ENCODE measurements at regions not wholly inside any gene's neighbourhood (a gene's known extent, or its start where the extent isn't known, plus 50 kb on each side); places are given as distances from the start of the nearest gene placed in this dataset.

GRCh38 chr15:26455828-26456227 is 317.0 kb downstream of the GABRB3 start:
- intact Hi-C loops (cut with DNase I) = no loop called here
- TF ChIP-seq, protein P1, sequence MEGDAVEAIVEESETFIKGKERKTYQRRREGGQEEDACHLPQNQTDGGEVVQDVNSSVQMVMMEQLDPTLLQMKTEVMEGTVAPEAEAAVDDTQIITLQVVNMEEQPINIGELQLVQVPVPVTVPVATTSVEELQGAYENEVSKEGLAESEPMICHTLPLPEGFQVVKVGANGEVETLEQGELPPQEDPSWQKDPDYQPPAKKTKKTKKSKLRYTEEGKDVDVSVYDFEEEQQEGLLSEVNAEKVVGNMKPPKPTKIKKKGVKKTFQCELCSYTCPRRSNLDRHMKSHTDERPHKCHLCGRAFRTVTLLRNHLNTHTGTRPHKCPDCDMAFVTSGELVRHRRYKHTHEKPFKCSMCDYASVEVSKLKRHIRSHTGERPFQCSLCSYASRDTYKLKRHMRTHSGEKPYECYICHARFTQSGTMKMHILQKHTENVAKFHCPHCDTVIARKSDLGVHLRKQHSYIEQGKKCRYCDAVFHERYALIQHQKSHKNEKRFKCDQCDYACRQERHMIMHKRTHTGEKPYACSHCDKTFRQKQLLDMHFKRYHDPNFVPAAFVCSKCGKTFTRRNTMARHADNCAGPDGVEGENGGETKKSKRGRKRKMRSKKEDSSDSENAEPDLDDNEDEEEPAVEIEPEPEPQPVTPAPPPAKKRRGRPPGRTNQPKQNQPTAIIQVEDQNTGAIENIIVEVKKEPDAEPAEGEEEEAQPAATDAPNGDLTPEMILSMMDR (IDR thresholded peaks at IDR 0.05) = no peak
- peaks cover 5% of the 10 kb centered on the region for H3K9me3 ChIP-seq
- H3K9ac ChIP-seq (ENCODE audit: low read depth in 2 of 2, low read length in 2 of 2) = no peak overlapping the region
- H3K36me3 ChIP-seq = no peaks in the 10 kb centered on the region
- no peaks in the 10 kb centered on the region for H3K27me3 ChIP-seq
- no peak overlapping the region for H3K4me3 ChIP-seq
- H3K27ac ChIP-seq = no peak overlapping the region
- H3K4me1 ChIP-seq = no peaks in the 10 kb centered on the region
- DNase-seq = no peak

- TF ChIP-seq, protein P1 (IDR thresholded peaks at IDR 0.05) = no peak
- H3K36me3 ChIP-seq = no peaks in the 10 kb centered on the region
- H3K4me3 ChIP-seq = no peak overlapping the region
- no peaks in the 10 kb centered on the region for H3K27me3 ChIP-seq
- H3K27ac ChIP-seq = no peak overlapping the region
- H3K9ac ChIP-seq (ENCODE audit: low read depth in 2 of 2, low read length in 2 of 2) = no peak overlapping the region
- intact Hi-C loops (cut with DNase I) = no loop called here
- H3K9me3 ChIP-seq = peaks cover 5% of the 10 kb centered on the region
- DNase-seq = no peak
- no peaks in the 10 kb centered on the region for H3K4me1 ChIP-seq
These were observed 319.0 kb downstream of the GABRB3 start for GRCh38 chr15:26453914-26454313.

DNA sequence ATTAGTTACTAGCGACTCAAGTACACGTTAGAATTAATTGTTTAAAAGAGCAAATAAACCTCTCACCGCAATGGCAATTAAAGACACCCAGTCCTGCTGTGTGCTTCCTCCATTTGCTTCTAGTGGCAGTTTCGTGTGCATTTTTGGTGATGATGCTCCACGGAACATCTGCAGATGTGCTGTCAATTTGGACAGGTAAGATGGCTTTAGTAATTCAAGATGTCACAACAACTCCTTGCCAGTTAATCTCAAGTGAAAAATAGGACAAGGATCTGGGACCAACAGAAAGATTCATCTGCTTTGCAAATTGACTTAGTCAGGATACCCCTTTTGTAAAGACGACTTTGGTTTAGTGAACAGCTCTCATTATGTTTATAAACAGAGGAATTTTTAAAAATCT is 320.9 kb downstream of the GABRB3 start:
- intact Hi-C loops (cut with DNase I) = no loop called here
- no peaks in the 10 kb centered on the region for H3K36me3 ChIP-seq
- H3K9ac ChIP-seq (ENCODE audit: low read depth in 2 of 2, low read length in 2 of 2) = no peak overlapping the region
- no peak for DNase-seq
- TF ChIP-seq, protein P1 (IDR thresholded peaks at IDR 0.05) = no peak
- no peaks in the 10 kb centered on the region for H3K27me3 ChIP-seq
- no peak overlapping the region for H3K4me3 ChIP-seq
- H3K27ac ChIP-seq = no peak overlapping the region
- peaks cover 5% of the 10 kb centered on the region for H3K9me3 ChIP-seq
- H3K4me1 ChIP-seq = no peaks in the 10 kb centered on the region

GRCh38 chr15:26449291-26449690 is 323.6 kb downstream of the GABRB3 start:
- Histone ChIP-seq H3K36me3 (no peaks in the 10 kb centered on the region), H3K4me3 (no peak overlapping the region), H3K4me1 (no peaks in the 10 kb centered on the region), H3K27ac (no peak overlapping the region), H3K9ac (ENCODE audit: low read depth in 2 of 2, low read length in 2 of 2) (no peak overlapping the region), H3K9me3 (no peaks in the 10 kb centered on the region), H3K27me3 (no peaks in the 10 kb centered on the region)
- intact Hi-C loops (cut with DNase I) = no loop called here
- DNase-seq = no peak
- TF ChIP-seq, protein P1 (IDR thresholded peaks at IDR 0.05) = no peak

- no peak for DNase-seq
- no peaks in the 10 kb centered on the region for H3K4me1 ChIP-seq
- intact Hi-C loops (cut with DNase I) = no loop called here
- no peaks in the 10 kb centered on the region for H3K27me3 ChIP-seq
- no peak overlapping the region for H3K27ac ChIP-seq
- TF ChIP-seq, protein P1 (IDR thresholded peaks at IDR 0.05) = no peak
- H3K4me3 ChIP-seq = no peak overlapping the region
- no peaks in the 10 kb centered on the region for H3K9me3 ChIP-seq
- H3K9ac ChIP-seq (ENCODE audit: low read depth in 2 of 2, low read length in 2 of 2) = no peak overlapping the region
- H3K36me3 ChIP-seq = no peaks in the 10 kb centered on the region
These were observed 329.5 kb downstream of the GABRB3 start for GRCh38 chr15:26443321-26443720.

DNA sequence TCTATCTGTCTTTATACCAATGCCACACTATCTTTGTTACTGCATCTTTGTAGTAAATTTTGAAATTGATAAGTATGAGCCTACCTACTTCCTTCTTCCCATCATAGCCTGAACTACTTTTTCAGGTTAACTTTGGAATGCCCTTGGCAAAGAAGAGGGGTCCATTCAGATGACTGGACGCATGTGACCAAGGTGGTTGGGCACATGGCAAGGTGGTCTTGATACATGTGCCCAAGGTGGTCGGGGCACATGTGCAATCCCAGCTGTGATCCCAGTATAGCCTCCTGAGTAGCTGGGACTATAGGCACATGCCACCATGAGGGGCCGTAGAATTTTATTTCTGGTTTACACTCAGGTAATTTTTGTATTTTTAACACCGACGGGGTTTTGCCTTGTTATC is 330.2 kb downstream of the GABRB3 start:
- intact Hi-C loops (cut with DNase I) = no loop called here
- Histone ChIP-seq H3K4me1 (no peaks in the 10 kb centered on the region), H3K36me3 (no peaks in the 10 kb centered on the region), H3K9me3 (no peaks in the 10 kb centered on the region), H3K9ac (ENCODE audit: low read depth in 2 of 2, low read length in 2 of 2) (no peak overlapping the region), H3K27ac (no peak overlapping the region), H3K4me3 (no peak overlapping the region), H3K27me3 (no peaks in the 10 kb centered on the region)
- no peak for DNase-seq
- TF ChIP-seq, protein P1 (IDR thresholded peaks at IDR 0.05) = no peak

Measured in colonic mucosa (tissue), 4 donors.